IPS-NIHi11 (cell line): ENCODE measurements at regions not wholly inside any gene's neighbourhood (a gene's known extent, or its start where the extent isn't known, plus 50 kb on each side); places are given as distances from the start of the nearest gene placed in this dataset.
"Not testable (repeated sequence)": the region's sequence is repeated elsewhere in the genome, so short reads cannot be mapped to it uniquely, and the experiment has no call there.

Experiments
- DNase-seq: peaks from one replicate; pipeline ENCODE4 v3.0.0; 2012; ENCODE audit warnings: mixed read lengths, low spot score

DNA sequence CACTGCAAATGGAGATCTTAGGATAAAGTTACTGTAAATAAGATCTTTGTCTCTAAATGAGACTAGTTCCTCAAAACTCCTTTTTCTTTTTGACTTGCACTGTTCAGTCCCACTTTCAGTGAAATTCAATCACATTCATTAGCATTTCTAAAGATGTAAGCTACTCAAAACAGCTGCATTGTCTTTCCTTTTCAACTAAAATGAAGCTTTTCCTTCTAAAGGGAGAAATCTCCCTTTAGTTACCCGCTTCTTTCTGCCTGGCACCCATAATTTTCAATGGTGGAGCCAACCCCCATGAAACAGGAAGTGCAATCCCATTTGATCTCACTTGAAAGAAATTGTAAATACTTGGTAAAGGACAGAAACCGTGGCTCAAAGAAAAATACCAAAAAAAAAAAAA, 387.4 kb upstream of the PKN2 start:
- no peak for DNase-seq

DNA sequence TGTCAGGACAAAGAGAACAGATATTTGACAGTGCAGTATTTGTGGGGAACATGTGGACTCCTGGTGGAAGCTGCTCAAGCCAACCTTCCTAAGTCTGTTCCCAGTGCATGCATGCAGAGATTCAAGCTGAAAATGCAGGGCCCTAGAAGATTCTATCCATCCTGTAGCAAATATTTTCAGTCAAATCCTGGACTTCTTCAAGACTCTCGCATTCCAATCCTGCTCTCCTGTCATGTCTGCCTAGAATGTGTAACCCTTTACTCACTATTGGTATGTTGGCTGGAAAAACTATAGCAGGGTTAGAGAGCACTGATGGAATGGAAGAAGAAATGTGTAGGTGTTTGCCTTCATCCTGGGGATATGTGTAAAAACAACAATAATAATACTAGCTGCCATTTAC, 385.6 kb upstream of the PKN2 start:
- no peak for DNase-seq

DNA sequence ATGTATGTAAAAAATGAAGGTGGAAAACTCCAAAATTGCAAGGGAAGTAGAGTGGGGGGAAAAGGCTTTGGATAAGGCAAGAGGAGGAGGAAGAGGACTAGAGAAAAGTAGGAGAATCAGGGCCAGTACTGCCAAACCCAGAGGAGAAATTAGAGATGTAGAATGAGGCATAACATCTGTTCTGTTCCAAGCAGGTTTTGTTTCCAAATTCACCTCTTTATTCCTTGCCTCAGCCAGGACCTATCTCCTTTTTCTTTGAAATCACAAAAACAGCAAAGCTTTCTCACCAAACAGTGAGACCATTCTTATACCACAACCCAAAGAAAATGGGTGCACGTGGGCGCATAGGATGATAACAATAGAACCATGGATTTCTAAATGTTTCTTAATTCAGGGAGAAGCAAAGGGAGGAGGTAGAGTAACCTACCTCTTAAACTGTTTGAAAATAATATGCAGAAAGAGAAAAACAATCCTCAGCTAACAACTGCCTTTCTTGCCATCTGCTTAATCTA, 383.3 kb upstream of the PKN2 start:
- DNase-seq: no peak

DNA sequence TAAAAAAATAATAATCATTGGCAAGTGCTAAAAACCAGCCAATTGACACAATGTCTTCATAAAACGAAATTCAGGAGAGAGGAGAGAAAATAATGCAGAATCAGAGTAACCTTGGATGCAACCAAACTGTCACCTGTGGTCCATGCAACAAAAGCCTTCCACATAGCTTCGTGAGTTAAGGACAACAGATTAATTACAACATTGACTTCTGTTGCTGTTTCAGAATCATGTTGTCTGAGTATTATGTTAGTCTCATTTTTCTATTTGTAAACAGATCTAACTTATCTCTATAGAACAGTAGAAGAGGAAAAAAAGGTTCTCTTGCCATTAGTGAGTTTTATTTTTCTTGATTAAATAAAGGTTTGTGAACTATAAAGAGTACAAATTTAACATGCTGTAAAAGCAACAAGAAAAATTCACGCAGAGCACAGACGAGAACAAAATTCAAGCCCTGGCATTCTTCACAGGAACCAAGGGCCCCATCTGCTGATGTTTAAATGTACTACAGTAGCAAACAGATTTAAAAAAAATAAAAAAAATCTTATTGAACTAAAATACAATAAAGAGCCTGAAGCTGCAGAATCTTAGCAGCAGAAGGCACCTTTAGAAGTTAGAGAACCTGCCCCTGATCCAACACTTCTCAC, 381.1 kb upstream of the PKN2 start:
- peak; percentile 24 for DNase-seq

DNA sequence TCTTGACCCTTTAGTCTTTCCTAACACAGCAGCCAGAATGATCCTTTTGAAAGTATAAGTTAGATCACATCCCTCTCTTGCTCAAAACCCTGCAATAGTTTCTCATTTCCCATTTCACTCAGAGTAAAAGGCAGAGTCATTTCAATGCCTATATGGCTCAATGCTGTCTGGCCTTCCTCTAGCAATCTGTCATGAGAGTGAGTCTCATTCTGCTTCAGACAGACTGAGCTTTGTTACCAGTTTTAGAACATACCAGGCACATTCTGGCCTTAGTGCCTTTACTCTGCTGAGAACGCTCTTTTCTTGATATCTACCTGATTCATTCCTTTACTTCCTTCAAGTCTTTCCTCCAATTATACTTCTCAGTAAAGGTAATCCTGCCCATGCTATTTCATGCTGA, 372.8 kb upstream of the PKN2 start:
- DNase-seq: no peak

DNA sequence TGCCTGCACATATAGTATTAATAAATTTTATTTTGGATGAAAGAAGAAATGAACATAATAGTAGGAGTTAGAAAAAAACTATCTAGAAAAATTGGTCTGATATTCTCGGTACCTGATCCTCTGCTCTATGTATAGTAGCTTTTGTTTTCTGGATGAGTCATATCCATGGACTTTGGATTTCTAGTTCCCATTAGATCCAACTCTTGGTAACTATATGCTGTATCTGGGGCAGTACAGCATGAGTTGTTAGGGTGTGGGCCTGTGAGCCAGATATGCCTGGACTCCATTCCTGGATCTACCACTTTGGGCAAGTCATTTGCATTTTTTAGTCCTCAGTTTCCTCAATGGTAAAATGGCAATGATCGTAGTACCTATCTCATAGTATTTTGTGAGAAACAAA, 372.2 kb upstream of the PKN2 start:
- no peak for DNase-seq

DNA sequence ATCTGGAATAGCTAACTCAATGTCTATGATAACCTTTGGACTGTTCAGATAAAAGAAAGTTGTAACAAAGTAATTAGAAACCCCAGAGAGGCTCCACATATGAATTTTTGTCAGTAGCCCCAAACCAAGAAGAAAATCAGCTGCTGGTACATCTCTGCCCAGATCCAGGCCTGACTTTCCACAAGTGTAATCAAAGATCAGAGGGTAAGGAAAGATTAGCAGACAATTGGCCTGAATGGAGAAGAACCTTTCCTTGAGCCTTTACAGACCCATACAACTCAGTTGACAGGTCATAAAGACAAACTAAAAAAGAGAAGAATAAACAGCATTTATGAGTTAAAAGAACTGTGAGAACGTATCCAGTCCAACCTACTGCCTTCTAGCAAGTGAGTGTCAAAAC, 366.7 kb upstream of the PKN2 start:
- no peak for DNase-seq

DNA sequence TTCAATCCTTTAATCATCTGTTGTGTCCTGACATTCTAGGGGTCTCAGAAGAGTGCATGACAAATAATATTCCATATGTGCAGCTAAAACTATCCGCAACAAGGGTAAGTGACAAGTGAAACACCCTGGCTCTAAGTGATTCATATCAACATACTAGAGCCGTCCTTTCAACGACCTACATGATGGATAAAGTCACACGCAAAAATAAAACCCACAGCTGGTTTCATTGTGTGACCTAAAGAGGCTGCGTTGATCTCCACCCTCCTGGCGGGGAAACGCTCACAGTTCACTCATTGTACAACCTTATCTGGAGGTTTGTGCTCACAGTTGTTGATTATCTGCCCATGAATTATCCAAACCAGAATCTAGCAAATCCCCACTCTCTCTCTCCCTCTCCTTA, 365.3 kb upstream of the PKN2 start:
- DNase-seq: no peak

DNA sequence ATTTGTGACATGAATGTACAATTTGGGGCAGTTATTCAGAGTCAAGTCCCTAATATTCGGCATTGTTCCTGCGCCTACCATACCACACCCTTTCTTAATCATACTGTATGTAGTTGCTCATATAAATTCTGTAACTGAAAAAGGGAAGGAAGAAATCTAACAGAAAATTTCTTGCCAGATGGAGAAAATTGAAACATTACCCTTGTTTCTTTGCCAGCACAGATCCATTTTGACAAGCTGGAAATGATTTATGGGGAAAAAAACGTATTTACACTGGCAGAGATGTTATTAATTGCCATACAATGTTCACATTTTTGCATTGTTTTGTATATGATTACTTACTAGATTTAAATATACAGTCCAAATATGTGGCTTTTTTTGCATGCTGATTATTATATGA, 363.8 kb upstream of the PKN2 start:
- no peak for DNase-seq

DNA sequence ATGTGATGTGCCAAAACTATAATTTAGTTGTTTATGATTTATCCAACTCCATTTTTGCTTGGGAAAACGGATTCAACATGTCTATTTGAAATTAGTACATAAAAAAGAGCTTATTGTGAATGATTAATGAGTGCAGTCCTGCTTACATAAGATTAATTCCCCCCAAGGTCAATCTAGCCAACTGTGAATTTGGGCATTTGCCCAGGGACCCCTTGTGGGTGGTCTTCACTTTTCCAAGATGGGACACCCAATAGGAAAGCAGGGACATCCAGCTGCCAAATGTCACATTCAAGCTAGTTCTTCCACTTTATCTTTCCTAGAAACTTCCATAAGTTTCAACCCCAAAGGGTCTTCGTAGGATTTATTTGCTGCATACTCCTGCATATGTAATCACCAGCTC, 362.4 kb upstream of the PKN2 start:
- DNase-seq: no peak

DNA sequence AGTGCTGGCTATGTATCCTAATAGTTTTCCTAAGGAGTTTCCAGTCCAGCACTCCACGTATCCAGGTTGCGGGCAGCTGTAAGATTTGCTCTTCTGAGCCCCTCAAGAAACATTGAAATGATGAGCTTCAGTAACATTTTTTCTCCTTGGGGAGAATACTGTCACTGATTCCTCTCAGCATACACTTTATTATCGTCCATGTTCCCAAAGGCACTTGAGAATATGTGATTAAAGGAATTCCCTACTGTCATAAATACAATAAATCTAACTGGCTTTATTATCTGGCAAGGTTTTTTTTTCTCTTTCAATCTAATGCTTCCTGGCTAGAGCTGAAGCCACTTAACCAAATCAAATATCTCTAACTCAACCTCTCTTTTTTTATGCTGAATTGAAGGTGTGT, 359.2 kb upstream of the PKN2 start:
- no peak for DNase-seq

DNA sequence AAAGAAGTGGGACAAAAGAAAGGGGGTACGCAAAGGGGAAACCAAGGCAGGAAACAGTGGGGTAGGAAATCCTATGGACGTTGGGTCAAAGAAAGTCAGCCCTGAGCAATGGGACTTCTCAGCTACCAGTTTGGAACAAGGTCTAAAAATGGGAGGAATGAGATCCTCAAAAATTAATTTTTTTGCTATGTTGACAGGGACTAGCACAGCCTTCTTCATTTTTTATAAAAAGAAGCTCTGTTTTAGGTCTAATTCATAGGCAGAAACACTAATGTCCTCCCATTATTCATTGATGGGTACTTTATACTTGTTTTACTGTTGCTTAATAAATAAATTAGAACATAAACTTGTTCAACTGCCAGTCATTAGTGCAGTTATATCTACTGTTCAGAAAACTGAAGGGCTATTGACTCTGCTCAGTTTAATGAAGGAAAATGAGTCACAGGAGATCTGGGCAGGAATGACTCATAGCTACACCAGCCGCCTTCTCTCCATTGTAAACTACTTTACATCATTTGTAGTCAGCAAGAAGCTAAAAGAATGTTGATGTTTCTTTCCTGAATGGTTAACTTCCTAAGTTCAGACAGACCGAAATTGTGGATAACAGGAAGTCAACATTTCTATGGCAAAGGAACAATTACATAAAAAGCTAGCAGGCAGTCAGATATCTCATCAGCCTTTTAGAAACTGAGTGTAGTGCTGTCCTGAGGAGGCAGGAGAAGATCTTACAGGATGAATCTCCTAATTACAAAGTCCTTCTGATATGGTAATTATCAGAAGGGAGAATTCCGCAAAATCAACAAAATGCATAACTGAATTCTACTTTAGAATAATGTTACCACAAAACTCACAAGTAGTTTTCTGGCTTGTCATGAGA, 356.4 kb upstream of the PKN2 start:
- DNase-seq: peak; percentile 33

DNA sequence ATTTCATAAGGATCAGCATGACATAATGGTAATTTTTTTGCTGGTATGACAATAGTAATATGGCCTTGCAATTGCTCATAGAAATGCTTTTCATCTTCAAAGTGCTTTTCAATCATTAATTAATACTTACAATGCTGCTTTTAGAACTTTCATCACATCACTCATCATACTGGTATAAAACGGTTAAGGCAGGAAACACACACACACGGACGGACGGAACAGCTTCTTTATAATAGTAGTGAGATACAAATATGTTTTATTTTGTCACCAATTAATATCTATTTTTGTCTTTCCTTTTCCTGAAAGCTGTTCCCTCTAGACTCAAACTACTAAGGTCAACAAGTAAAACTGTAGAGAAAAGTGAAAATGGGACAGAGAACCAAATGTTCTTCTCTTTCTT, 353.9 kb upstream of the PKN2 start:
- DNase-seq: no peak

DNA sequence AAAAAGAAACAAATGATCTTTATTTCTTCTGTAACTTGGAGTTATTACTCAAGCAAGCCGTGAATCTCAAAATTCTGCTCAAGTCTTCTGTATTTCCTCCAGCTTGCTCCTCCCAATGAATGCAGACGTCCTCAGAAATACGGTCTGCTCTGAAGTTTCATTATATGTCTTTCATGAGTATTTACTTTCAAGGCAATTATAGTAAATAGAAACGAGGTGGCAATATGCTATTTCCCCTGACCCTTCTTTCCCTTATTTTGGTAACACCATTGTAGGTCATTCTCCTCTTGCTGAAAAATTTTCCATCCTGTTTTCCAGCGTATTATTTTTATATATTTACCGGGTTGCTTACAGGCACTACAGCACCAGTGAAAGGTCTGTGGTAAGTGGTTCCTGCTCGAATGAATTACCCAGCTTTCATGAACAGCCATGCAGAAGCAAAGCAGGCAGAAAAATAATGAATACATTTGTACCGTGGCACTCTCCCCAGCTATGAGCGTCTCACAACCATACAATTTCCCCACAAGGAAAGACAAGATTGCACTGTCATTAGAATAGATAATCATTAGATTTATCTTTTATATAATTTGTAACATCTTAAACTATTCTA, 350.9 kb upstream of the PKN2 start:
- no peak for DNase-seq

DNA sequence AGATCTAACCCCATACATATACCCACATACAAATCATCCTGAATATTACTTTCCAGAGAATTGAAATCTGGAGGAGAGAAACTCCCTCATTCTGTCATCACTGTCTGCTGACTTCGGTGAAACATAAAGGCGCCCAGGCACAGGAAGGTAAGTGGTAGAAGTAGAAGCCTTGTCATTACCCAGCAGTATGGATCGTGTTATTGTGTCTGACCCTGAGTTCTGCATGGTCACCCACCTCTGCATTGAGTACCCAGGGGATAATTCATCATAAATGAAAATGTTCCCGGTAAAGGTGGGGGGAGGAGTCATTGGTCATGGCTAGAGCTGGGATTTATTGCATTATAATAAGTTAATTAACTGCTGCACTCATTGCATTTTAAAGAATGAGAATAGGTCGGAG, 342.6 kb upstream of the PKN2 start:
- no peak for DNase-seq

DNA sequence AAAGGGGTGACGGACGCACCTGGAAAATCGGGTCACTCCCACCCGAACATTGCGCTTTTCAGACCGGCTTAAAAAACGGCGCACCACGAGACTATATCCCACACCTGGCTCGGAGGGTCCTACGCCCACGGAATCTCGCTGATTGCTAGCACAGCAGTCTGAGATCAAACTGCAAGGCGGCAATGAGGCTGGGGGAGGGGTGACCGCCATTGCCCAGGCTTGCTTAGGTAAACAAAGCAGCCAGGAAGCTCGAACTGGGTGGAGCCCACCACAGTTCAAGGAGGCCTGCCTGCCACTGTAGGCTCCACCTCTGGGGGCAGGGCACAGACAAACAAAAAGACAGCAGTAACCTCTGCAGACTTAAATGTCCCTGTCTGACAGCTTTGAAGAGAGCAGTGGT, 342.0 kb upstream of the PKN2 start:
- not testable (repeated sequence) for DNase-seq

DNA sequence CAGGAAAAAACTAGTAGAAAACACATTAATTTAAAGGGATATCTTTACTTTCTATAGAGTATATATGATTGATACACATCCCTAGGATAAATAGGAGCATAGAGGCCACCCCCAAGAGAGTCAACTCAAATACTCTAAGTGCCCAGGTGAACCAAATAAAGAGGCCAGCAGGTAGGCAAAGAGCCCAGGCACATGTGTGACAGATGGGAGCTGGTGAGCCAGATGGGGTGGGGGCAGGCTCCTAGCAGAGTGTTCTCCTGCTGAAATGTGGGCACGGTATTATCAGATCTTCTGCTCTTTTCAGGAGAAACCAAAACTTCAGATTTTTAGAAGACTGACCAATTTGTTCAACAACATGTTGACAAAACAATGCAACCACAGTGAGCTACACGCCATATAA, 333.4 kb upstream of the PKN2 start:
- DNase-seq: no peak

DNA sequence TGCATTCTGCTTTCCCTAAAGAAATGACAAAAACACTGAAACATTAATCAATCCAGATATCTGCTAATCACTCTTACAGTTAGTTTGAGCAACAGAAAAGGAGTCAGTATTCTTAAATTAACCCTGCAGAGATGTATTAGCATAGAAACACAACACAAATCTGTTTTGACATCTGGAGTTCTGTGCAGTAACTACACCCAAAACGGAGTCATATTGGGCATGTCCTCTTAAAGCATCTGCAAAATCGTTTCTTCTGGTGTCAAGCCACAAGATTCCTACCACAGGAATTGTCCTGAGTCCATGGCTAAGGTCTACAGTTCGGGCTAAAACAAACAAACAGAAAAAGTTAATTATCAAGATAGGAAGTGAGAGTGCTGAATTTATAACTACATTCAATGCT, 332.1 kb upstream of the PKN2 start:
- no peak for DNase-seq

DNA sequence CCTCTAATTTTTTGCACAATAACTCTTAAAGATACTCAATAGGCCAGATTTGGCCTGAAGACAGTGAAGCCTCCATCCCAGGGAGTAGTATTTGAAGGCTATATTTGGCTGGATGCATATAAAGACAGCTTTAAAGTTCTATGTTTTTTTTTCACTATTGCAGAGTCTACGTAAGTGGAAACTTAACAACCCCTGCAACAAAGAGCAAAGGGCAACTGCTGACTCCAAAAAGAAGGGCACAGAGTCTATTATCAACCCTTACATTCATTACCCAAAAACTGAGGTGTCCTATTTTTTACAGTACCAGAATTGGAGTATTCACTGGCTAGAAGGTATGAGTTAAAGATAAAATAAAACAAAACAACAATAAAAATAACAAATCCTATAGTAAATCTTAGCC, 329.8 kb upstream of the PKN2 start:
- DNase-seq: no peak

DNA sequence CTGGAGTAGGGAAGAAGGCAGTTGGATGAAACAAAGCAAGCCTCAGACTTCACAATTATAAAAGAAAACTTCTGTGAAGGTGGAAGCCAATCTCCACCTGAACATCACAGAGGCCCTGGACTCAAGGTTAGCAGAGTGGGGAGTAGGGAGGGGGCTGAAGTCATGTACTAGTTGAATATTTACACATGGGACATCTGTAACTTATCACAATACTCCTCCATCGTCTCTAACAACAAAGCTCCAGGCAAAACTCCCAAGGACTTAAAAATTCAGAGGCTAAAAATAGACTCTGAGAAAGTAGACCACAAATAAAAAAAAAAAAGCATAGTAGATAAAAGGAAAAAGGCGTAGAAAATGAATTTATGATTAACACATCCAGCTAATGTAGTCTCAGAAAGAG, 326.3 kb upstream of the PKN2 start:
- no peak for DNase-seq

DNA sequence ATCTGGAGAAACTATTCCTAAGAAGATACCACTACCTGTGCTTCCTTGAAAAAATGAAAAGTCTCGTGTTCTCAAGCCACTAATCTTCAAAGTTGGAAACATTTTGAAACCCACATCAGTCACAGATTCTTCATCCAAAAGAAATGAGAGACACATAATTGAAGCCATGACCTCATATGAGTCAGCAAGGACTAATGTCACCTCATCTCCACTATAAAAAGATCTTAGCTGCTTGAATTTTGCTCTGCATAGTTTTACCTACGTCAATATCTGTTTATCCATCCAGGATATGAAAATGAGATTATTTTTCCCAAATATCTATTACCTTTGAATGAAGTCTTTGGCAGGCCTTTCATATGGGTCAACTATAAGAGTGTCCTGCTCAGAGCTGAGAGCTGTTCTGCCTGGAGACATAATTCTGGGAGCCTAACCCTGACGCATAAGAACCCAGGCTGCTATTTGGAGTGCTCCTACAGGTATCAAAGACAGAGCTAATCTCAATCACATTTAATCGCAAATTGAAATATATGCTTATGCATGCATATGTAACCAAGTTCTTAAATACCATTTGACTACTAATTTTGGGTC, 312.5 kb upstream of the PKN2 start:
- DNase-seq: no peak

DNA sequence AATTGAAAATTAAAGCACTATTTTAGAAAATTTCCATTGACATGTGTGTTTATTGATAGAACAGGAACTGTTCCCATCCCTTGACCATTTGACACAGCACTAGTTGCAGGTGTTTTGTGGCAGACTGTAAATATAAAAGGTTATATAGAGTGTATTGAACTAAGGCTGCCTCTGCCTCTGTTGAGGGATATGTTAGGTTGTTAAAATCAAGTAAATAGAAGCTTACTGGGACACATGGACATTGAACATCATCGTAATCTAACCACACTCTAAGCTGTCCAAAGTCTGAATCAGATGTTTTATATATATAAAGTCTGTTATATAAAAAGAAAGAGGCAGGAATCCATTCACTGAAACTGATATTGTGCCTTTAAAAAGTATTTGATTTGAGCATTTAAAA, 308.1 kb upstream of the PKN2 start:
- no peak for DNase-seq

DNA sequence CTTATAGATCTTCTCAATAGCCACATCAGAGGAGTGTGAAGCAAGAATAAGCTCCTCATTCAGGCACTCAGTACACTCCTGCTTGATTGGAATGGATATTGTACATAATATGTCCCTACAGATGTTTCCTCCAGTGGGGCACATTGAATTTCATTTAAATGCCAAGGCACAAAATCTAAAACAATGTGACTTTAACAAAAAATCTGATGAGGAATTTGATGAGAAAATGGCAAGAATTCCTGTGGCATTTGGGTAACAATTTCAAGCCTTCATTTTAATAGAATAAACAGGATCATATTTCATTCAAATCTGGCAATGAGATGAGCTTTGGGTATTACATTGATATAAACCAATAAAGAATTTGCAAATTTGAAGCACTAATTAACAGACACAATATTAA, 307.7 kb upstream of the PKN2 start:
- no peak for DNase-seq
